ENCODE measurements at regions not wholly inside any gene's neighbourhood (a gene's known extent, or its start where the extent isn't known, plus 50 kb on each side); places are given as distances from the start of the nearest gene placed in this dataset.

DNA sequence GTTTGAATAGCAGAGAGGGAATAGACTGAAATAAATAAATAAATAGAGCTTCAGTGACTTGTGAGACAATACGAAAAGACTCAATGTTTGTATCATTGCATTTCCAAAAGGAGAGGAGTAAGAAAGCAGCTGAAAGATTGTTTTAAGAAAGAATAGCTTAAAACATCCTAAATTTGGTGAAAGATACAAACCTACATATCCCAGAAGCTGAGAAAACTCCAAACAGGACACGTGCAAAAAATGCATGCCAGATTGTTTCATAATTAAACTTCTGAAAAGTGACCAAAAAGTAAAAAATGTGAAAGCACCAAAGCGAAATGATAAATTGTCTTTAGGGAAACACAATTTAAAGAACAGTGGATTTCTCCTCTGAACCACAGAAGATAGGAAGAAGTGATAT is 711.0 kb downstream of the AACS start:
- TF ChIP-seq SIN3A (conservative IDR thresholded peaks at IDR 0.05 in 1 of 2, IDR thresholded peaks at IDR 0.05 in 1 of 2; ENCODE audit: low read depth in 1 of 2, low read length in 2 of 2) (no peak), GTF2F1 (IDR thresholded peaks at IDR 0.05; ENCODE audit: borderline replicate concordance, low read depth, low read length) (no peak), SP2 (IDR thresholded peaks at IDR 0.05; ENCODE audit: low read length) (no peak), YY1 (IDR thresholded peaks at IDR 0.05; ENCODE audit: low read depth, low read length) (no peak), JUN (IDR thresholded peaks at IDR 0.05; ENCODE audit: low read depth, low read length) (no peak)
- TF ChIP-seq, protein P1, sequence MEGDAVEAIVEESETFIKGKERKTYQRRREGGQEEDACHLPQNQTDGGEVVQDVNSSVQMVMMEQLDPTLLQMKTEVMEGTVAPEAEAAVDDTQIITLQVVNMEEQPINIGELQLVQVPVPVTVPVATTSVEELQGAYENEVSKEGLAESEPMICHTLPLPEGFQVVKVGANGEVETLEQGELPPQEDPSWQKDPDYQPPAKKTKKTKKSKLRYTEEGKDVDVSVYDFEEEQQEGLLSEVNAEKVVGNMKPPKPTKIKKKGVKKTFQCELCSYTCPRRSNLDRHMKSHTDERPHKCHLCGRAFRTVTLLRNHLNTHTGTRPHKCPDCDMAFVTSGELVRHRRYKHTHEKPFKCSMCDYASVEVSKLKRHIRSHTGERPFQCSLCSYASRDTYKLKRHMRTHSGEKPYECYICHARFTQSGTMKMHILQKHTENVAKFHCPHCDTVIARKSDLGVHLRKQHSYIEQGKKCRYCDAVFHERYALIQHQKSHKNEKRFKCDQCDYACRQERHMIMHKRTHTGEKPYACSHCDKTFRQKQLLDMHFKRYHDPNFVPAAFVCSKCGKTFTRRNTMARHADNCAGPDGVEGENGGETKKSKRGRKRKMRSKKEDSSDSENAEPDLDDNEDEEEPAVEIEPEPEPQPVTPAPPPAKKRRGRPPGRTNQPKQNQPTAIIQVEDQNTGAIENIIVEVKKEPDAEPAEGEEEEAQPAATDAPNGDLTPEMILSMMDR (IDR thresholded peaks at IDR 0.05; ENCODE audit: control extremely low read depth in 1 of 3, insufficient read depth in 1 of 3, low read depth in 1 of 3, low read length in 3 of 3) = no peak
